ENCODE measurements at regions not wholly inside any gene's neighbourhood (a gene's known extent, or its start where the extent isn't known, plus 50 kb on each side); places are given as distances from the start of the nearest gene placed in this dataset.

GRCh38 chr4:32798471-32799159 is 2078.4 kb downstream of the PCDH7 start:
- no peak for TF ChIP-seq POLR2A (IDR thresholded peaks at IDR 0.05; ENCODE audit: low read length)
- no peak for TF ChIP-seq GATA1 (IDR thresholded peaks at IDR 0.05; ENCODE audit: low read depth, low read length)
